Vagina (tissue), 2 donors: ENCODE measurements at regions not wholly inside any gene's neighbourhood (a gene's known extent, or its start where the extent isn't known, plus 50 kb on each side); places are given as distances from the start of the nearest gene placed in this dataset.

Source experiments
- POLR2A ChIP-seq, 2 donors: fragments of 450-650 bp; IDR thresholded peaks; one replicate each; pipeline ENCODE4 v1.6.1; 2017; ENCODE audit warnings: antibody characterized with exemption in 2 of 2, mild to moderate bottlenecking in 2 of 2, moderate library complexity in 2 of 2
- POLR2AphosphoS5 ChIP-seq, 2 donors: sonication (generic); formaldehyde crosslinking; IDR thresholded peaks; one replicate each; pipeline ENCODE4 v1.9.0; 2017; ENCODE audit warnings: antibody characterized with exemption in 2 of 2, mild to moderate bottlenecking in 2 of 2, low read depth in 1 of 2; ENCODE audit not compliant: insufficient read depth in 1 of 2
- TF ChIP-seq, protein P1 (sequence below), 3 experiments: fragments of 450-650 bp in 2 of 3; fragments of 200-600 bp in 1 of 3; sonication (generic) in 1 of 3; IDR thresholded peaks; one replicate each; pipeline ENCODE4 v1.5.1; 2017 to 2019; ENCODE audit warnings: antibody characterized with exemption in 3 of 3, mild to moderate bottlenecking in 2 of 3, moderate library complexity in 2 of 3

GRCh38 chr2:210997373-210997772 is 441.0 kb downstream of the CPS1 start:
- TF ChIP-seq, protein P1, sequence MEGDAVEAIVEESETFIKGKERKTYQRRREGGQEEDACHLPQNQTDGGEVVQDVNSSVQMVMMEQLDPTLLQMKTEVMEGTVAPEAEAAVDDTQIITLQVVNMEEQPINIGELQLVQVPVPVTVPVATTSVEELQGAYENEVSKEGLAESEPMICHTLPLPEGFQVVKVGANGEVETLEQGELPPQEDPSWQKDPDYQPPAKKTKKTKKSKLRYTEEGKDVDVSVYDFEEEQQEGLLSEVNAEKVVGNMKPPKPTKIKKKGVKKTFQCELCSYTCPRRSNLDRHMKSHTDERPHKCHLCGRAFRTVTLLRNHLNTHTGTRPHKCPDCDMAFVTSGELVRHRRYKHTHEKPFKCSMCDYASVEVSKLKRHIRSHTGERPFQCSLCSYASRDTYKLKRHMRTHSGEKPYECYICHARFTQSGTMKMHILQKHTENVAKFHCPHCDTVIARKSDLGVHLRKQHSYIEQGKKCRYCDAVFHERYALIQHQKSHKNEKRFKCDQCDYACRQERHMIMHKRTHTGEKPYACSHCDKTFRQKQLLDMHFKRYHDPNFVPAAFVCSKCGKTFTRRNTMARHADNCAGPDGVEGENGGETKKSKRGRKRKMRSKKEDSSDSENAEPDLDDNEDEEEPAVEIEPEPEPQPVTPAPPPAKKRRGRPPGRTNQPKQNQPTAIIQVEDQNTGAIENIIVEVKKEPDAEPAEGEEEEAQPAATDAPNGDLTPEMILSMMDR (IDR thresholded peaks at IDR 0.05): no peak
- TF ChIP-seq POLR2AphosphoS5 (IDR thresholded peaks at IDR 0.05; ENCODE audit: insufficient read depth in 1 of 2, low read depth in 1 of 2): no peak
- no peak for TF ChIP-seq POLR2A (IDR thresholded peaks at IDR 0.05)
